22Rv1 (cell line): ENCODE measurements at regions not wholly inside any gene's neighbourhood (a gene's known extent, or its start where the extent isn't known, plus 50 kb on each side); places are given as distances from the start of the nearest gene placed in this dataset.

ENCODE experiments used
- ZFX ChIP-seq: fragments of 450-650 bp; IDR thresholded peaks from 2 replicates; pipeline ENCODE4 v1.6.1; 2017; ENCODE audit warnings: antibody characterized with exemption, borderline replicate concordance
- TF ChIP-seq, protein P1 (sequence below): fragments of 450-650 bp; IDR thresholded peaks from 2 replicates; pipeline ENCODE4 v1.5.1; 2017; ENCODE audit warnings: mild to moderate bottlenecking

DNA sequence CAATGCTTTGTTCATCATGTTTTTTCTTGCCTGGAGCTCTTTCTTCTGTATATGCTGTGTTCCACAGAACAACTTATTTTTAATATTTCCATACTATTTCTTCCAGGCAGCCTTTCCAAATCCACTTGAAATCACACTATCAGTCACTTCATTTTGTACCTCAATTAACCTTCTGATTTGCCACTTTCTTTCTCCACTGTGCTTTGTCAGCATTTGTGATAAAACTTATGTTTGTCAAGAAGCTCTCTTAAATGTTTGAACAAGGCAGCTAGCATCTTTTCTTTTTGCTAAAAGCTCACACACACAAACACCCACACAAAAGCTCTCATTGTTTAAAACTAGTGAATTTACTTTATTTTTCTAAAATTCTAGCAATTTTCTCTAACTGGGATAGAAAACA, 2014.7 kb upstream of the RAG2 start:
- TF ChIP-seq, protein P1, sequence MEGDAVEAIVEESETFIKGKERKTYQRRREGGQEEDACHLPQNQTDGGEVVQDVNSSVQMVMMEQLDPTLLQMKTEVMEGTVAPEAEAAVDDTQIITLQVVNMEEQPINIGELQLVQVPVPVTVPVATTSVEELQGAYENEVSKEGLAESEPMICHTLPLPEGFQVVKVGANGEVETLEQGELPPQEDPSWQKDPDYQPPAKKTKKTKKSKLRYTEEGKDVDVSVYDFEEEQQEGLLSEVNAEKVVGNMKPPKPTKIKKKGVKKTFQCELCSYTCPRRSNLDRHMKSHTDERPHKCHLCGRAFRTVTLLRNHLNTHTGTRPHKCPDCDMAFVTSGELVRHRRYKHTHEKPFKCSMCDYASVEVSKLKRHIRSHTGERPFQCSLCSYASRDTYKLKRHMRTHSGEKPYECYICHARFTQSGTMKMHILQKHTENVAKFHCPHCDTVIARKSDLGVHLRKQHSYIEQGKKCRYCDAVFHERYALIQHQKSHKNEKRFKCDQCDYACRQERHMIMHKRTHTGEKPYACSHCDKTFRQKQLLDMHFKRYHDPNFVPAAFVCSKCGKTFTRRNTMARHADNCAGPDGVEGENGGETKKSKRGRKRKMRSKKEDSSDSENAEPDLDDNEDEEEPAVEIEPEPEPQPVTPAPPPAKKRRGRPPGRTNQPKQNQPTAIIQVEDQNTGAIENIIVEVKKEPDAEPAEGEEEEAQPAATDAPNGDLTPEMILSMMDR, result no peak
- no peak for TF ChIP-seq ZFX
